Lung microvascular endothelial cell (primary cell): ENCODE measurements at regions not wholly inside any gene's neighbourhood (a gene's known extent, or its start where the extent isn't known, plus 50 kb on each side); places are given as distances from the start of the nearest gene placed in this dataset.

Experiments
- DNase-seq, 2 donors: peaks; one replicate each; pipeline versions ENCODE4 v3.0.0 to v3.0.0-alpha.2; 2010; ENCODE audit warnings: low read depth in 2 of 2

- DNase-seq: no peak
These were observed 76.9 kb upstream of the KLF3 start for GRCh38 chr4:38587106-38587505.

GRCh38 chr4:38590046-38590445 is 74.0 kb upstream of the KLF3 start:
- DNase-seq: no peak

- no peak for DNase-seq
These were observed 72.2 kb upstream of the KLF3 start for GRCh38 chr4:38591617-38592337.

GRCh38 chr4:38598489-38598888 is 65.5 kb upstream of the KLF3 start:
- no peak for DNase-seq

- DNase-seq: no peak
These were observed 63.4 kb upstream of the KLF3 start for GRCh38 chr4:38600575-38600974.

- DNase-seq: peak; percentile 60 to 73
These were observed 62.6 kb upstream of the KLF3 start for GRCh38 chr4:38601244-38601915.

- DNase-seq: no peak
These were observed 62.1 kb upstream of the KLF3 start for GRCh38 chr4:38601916-38602291.

- DNase-seq: no peak
These were observed 60.3 kb upstream of the KLF3 start for GRCh38 chr4:38603652-38604051.

GRCh38 chr4:38605181-38605752 is 58.7 kb upstream of the KLF3 start:
- no peak for DNase-seq

- DNase-seq: no peak
These were observed 58.0 kb upstream of the KLF3 start for GRCh38 chr4:38605753-38606586.

GRCh38 chr4:38606587-38606905 is 57.5 kb upstream of the KLF3 start:
- DNase-seq: no peak

- peak in 1 of 2 donors; percentile 34 for DNase-seq
These were observed 54.4 kb upstream of the KLF3 start for GRCh38 chr4:38609614-38610013.

GRCh38 chr4:38610521-38610920 is 53.5 kb upstream of the KLF3 start:
- peak in 1 of 2 donors; percentile 8 for DNase-seq

GRCh38 chr4:38610966-38611431 is 53.0 kb upstream of the KLF3 start:
- peak in 1 of 2 donors; percentile 9 for DNase-seq

- DNase-seq: no peak
These were observed 52.3 kb upstream of the KLF3 start for GRCh38 chr4:38611676-38612075.

GRCh38 chr4:38612646-38613414 is 51.2 kb upstream of the KLF3 start:
- DNase-seq: peak; percentile 14 to 33
